ENCODE measurements at regions not wholly inside any gene's neighbourhood (a gene's known extent, or its start where the extent isn't known, plus 50 kb on each side); places are given as distances from the start of the nearest gene placed in this dataset.

- DNase-seq, result no peak
Measured at GRCh38 chr20:57966620-57967019, 256.8 kb upstream of the PMEPA1 start.

DNA sequence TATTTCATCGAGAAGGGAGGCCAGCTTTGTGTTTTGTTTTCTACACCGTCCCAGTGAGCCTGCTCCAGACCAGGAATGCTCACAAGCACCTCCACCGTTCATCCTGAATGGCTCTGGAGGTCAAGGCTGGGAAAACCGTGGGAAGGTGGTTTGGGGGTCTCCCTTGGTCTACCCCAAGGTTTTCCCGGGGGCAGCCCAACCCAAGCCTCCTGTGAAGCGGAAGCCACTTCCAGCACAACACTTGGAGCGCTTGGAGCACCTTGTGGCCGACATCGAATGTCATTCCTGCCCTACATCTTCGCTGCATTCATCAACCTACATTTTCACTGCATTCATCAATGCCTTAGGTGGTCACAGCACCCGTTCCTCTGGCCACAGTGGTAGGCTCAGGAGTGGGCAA is 255.6 kb upstream of the PMEPA1 start:
- no peak for DNase-seq

DNA sequence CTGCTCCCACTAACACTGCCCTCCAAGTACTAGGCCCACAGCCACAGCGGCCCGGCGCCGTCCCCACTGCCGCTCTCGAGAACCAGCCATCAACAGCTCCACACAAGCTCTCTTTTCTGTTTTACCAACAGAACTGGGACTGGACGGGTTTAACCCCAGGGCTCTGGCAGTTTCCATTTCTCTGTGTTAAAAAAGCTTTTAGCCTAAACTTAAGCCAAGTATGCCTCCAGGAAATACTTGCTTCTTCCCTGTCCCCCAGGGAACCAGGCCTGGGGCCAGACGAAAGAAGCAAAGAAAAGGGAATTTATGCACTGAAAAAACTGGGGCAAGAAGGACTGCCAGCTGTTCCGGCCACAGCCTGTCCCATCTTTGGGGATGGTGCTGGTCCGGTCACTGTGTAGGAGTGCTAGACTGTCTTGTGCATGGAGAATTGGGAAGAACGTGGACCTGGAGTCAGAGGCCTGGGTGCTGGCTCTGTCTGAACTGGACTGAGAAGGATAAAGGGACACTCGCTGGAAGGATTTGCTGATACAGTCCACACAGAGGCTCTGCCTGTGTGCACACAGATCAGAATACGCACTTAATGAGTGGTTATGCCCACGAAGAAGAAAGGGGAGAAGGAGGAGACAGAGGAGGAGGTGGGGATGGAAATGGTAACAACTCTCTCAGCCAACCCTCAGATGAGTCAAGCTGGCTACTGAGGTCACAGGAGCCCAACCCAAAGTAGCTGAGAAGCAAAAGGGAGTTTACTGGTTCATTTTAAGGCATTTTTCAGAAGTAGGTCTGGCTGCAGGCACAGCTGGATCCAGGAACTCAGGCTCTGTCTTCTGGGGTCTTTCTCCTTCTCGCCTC is 254.4 kb upstream of the PMEPA1 start:
- DNase-seq, result no peak

DNA sequence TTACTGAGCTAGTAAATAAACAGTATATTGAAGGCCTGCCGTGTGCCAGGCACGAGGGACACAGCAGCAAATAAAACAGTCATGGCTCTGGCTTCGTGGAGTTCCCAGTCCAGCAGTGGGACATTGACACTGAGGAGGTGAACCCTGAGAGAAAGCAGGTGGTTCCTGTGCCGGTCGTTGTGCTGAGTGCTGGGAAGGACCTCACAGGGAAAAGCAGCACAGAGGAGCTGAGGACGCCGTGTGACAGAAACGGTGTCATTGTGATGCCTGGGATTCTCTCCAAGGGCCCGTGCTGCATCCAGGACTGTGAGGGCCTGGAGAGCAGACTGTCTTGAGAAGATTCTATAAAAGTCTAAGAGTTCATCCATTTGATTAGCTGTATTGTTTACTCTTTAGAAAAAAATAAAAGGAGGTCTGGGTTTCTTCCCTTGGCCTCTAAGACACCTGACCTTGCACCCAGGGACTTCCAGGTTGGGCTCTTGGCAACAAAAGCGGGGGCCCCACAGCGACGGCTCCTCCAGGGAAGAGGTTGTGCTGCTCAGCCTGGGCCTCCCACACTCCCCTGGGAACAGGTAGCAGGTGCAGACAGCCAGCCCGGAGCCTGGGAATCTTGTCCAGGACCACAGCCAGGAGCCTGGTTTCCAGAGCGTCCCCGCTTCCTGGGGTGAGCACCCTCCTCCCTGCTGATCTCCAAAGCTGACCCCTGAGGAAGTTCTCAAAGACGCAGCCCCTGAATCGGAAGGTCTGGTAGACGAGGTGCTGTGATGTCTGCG is 251.2 kb upstream of the PMEPA1 start:
- no peak for DNase-seq

GRCh38 chr20:57959589-57959988 is 249.8 kb upstream of the PMEPA1 start:
- no peak for DNase-seq

- no peak for DNase-seq
Measured at GRCh38 chr20:57959018-57959417, 249.2 kb upstream of the PMEPA1 start.

- no peak for DNase-seq
Measured at GRCh38 chr20:57958050-57958420, 248.2 kb upstream of the PMEPA1 start.

- no peak for DNase-seq
Measured at GRCh38 chr20:57957411-57958049, 247.7 kb upstream of the PMEPA1 start.

DNA sequence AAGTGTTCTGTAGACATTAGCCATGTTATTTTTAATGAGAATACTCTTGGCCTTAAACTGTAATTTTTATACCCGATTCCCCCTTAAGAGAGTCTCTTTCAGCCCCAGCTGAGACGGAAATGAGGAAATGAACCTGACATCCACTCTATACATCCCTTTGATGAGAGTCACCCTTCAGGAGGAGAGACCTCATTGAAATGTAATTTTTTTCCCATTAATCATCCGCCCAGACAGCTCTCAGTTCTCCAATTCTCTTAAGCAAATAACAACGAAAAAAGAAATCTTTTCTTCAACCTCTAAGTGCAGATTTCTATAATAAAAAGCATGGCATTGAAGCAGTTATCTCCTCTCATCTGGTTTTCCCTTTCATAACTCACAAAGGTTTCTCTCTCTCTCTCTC is 243.8 kb upstream of the PMEPA1 start:
- no peak for DNase-seq

DNA sequence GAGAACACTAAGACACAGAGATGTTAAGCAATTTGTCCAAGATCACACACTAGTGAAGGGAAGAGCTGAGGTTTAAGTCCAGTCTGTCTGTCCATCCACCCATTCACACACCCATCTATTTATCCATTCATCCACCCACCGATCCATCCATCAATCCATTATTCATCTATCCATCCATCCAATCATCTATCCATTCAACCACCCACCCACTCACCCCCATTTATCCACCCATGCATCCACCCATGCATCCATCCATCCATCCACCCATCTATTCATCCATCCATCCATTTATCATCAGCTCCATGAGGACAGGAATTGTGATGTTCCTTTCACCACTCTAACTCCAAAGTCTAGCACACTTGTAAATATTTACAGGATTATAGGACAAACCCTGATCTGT is 242.3 kb upstream of the PMEPA1 start:
- DNase-seq, result no peak

DNA sequence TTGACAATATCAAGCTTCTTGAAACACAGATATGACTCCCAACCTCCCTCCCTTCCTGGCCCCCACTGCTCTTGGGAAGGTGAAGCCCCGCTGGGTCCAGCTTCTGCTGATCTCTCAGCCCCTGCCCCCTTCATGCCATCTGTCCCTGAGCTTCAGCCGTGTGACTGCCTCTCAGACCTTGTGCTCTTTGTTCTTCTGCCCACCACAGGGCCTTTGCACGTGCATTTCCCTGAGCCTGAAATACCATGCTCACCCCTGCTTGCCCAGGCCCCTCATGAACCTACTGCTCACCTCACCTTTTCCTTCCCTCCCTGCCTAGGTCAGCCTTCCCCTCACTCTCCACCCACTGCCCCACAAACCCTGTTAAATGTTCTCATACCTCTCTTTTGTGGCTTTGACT is 241.7 kb upstream of the PMEPA1 start:
- DNase-seq, result no peak

- no peak for DNase-seq
Measured at GRCh38 chr20:57950764-57951485, 241.1 kb upstream of the PMEPA1 start.

- no peak for DNase-seq
Measured at GRCh38 chr20:57948180-57948955, 238.6 kb upstream of the PMEPA1 start.

GRCh38 chr20:57947421-57948179 is 237.8 kb upstream of the PMEPA1 start:
- no peak for DNase-seq

DNA sequence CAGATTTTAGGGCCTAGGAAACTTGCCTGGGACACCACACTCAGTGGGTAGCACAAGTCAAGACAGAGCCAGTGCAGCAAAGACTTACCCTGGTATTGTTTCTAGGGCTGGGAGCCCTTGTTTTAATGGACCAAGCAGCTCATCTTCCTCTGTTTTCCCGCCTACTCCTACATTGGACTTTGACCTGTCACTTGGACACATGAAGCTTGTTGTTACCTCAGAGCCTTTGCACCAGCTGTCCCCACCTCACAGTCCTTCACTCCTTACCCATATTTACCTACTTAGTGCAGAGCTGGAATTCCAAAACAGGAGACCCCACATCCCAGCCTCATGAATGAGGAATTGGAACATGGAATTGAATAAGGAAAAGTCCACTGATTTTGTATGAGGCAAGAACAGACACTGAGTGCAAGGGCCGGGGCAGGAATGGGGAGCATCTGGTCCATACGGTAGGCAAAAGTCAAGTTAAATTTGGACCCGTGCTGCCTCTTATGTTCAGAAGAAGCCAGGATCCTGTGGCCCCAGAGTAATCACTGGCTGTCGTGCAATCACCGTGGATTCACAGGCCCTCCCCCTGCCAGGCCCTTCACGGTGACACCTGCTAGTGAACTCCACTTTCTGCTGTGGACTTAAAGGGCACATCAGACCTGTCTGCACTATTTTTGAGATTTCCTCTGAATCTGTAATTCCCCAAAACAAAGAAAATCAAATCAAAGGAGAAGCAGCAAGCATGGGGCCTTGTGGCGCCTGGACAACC is 236.9 kb upstream of the PMEPA1 start:
- DNase-seq, result no peak

GRCh38 chr20:57944988-57945387 is 235.2 kb upstream of the PMEPA1 start:
- DNase-seq, result no peak

DNA sequence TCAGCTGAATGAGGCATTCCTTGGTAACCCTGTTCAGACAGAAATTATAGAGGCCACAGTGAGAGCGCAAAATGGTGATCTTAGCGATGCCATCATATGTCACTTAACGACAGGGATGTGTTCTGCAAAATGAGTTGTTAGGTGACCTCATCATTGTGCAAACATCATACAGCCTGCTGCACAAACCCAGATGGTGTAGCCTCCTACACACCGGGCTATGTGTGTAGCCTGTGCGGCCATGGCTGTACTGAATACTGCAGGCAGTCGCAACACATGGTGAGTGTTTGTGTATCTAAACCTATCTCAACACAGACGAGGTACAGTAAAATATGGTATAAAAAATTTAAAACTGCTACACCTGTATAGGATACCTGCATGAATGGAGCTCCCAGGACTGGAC is 234.1 kb upstream of the PMEPA1 start:
- no peak for DNase-seq

DNA sequence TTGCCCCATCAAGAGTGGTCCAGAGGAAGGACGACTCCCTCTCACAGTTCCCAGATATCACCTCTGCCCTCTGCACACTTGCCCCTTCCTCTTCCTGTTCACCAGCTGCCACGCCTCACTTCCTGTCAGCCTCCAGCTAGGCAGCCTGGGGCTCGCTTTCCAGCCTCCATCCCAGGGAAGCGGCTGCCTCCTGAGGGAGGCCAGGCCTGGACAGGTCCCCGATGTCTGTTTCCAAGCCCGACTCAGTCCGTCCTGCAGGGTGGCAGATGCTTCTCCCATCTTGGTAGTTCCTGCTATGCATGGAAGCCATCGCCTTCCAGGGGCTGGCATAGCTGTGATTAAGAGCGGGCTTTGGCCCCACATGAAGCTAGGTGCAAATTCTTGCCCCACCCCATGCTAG is 233.5 kb upstream of the PMEPA1 start:
- DNase-seq, result no peak

- no peak for DNase-seq
Measured at GRCh38 chr20:57941604-57942381, 232.0 kb upstream of the PMEPA1 start.
